ENCODE measurements at regions not wholly inside any gene's neighbourhood (a gene's known extent, or its start where the extent isn't known, plus 50 kb on each side); places are given as distances from the start of the nearest gene placed in this dataset.

- DNase-seq (ENCODE audit: low read depth in 2 of 3, low spot score in 2 of 3), result no peak
Measured at GRCh38 chr18:75131381-75132000, 77.4 kb downstream of the PTGR3 start.

GRCh38 chr18:75130591-75131328 lies 78.2 kb downstream of the PTGR3 start:
- DNase-seq (ENCODE audit: low read depth in 2 of 3, low spot score in 2 of 3), result peak in 1 of 3 donors; percentile 24

- no peak for DNase-seq (ENCODE audit: low read depth in 2 of 3, low spot score in 2 of 3)
Measured at GRCh38 chr18:75129717-75130477, 79.0 kb downstream of the PTGR3 start.

DNA sequence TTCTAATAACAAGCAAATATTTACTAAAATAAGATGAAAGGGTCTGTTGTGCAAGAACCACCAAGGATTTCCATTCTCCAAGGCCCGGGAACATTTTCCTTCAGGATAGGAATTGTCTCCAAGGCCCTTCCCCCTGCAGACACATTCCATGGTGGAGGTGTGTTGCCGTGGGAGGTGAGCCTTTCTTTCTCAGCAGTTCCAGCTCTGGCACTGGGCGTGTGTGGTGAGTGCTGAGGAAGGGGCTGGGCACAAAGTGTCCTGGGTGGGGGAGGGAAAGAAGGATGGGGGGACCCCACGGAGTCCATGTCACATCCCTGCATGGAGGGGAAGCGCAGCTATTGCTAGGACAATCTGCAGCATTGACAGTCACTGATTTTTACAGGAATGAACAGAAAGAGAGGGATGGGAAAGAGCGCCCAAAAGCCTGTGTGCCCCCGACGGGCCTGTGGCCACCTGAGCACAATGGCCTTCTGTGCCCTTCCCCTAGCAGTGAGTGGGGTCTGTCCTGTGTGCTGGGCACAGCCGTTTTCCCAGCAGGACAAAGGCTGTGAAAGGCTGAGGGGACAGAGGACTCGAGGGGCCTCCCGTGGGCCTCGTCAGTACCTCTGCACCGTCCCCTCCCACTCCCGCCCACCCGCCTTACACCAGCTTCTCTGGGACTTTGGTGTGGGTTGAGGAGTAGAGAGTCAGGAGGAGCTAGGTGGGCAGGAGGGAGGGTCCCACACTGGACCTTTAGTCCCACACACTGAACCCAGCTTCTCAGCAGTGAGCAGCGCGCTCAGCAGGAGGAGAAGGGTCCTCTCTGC lies 79.8 kb downstream of the PTGR3 start:
- no peak for DNase-seq (ENCODE audit: low read depth in 2 of 3, low spot score in 2 of 3)

DNA sequence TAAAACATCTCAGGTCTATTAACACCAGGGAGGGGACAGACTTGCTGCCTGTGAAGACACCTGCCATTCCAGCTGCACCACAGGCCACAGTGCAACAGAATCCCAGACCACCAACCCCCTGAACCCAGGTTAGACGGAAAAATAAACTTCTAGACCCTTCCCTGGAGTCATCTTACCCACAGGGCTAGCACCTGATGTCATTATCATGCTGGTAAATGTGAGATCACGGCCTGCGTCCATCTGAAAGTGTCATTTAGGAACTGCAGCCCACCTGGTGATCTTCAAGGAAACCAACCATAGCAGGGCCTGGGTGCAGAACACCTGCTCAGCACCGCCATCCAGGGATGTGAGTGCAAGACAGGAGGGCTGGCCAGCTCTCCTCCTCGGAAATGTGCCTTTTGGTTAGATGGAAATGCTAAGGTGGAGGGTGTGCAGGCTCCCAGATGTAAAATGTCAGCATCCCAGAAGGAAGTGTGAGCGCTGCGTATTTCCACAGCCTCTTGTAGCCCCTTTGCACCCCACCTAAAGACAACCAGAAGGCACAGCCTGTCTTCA lies 80.8 kb downstream of the PTGR3 start:
- DNase-seq (ENCODE audit: low read depth in 2 of 3, low spot score in 2 of 3), result no peak

GRCh38 chr18:75127143-75128021 lies 81.6 kb downstream of the PTGR3 start:
- no peak for DNase-seq (ENCODE audit: low read depth in 2 of 3, low spot score in 2 of 3)

DNA sequence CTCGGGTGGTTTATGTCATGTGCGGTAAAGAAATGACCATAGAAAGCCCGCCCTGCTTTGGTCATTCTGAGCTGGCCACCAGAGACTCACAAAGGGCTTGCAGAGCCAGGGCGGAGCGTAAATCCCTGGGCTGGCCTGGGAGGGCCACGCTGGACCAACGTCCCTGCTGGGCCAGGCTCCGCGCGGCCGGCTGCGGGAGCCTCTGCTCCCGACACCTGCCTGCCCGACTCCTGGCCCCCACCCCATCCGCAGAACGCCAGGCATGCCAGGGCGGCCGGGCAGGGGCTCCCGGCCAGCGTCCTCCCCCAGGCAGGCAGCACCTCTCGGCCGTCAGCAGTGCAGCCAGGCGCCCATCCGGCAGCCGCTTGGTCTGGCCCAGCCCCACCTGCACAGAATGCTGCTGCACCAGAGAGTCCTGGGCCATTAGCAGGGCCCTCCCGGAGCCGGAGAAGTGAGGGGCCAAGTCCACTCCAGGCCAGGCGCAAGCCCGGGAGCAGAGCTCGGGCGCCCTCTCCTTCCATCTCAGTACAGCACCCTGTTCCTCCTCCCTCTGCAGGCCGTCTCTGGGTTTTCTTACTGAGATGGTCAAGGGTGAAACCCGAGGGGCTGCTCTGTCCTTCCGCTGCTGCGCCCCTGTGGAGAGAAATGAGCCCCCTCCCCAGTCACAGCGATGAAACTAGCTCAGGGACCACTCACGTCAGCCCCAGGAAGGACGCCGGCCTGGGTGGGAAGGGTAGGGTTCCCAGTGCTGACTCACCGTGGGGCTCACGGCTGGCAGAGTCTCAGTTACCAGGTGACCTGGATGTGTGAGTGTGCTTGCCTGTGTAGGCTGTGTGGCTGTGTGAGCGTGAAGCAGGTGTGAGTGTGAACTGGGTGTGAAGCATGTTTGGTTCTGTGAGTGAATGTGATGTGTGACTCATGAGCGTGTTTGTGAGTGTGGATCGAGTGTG lies 83.3 kb downstream of the PTGR3 start:
- DNase-seq (ENCODE audit: low read depth in 2 of 3, low spot score in 2 of 3), result peak in 1 of 3 donors; percentile 5

DNA sequence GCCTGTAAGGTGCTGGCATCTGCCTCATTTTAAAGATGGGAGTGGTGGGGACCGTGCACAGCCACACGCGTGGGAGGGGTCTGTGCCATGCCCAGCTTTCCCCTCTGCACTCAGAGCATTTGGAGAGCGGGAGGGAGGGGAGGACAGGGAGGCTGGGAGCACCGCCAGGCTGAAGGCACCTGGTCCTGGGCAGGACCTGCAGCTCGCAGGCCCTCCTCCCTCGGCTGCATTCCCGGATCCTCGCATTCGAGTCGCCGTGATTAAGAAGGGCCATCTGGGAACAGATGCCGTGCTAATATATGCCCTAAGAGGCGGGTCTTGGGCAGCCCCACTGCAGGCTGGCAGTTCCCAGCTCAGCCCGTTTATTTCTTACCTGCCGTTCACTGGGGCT lies 84.0 kb downstream of the PTGR3 start:
- DNase-seq (ENCODE audit: low read depth in 2 of 3, low spot score in 2 of 3), result no peak

GRCh38 chr18:75124551-75124950 lies 84.4 kb downstream of the PTGR3 start:
- DNase-seq (ENCODE audit: low read depth in 2 of 3, low spot score in 2 of 3), result no peak

GRCh38 chr18:75123113-75123512 lies 85.8 kb downstream of the PTGR3 start:
- no peak for DNase-seq (ENCODE audit: low read depth in 2 of 3, low spot score in 2 of 3)

- DNase-seq (ENCODE audit: low read depth in 2 of 3, low spot score in 2 of 3), result no peak
Measured at GRCh38 chr18:75122334-75122958, 86.5 kb downstream of the PTGR3 start.

GRCh38 chr18:75121266-75121665 lies 87.7 kb downstream of the PTGR3 start:
- no peak for DNase-seq (ENCODE audit: low read depth in 2 of 3, low spot score in 2 of 3)

DNA sequence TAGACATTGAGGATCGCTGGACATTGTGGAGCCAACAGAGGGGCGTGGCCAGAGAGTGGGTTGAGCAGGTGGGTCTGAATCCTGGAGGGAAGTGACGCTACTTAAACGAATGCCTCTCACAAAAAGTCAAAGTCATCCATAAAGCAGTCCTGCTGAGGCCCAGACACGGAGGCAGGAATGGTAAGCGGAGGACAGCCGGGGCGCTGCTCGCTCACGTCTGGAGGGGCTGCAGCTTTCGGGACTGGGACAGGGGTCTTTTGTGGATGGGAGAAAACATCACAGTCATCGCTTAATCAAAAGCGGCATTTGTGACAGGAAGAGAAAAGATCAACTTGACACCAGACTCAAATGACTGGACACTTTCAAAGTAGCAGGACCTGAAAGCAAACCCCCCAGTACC lies 88.4 kb downstream of the PTGR3 start:
- DNase-seq (ENCODE audit: low read depth in 2 of 3, low spot score in 2 of 3), result no peak

DNA sequence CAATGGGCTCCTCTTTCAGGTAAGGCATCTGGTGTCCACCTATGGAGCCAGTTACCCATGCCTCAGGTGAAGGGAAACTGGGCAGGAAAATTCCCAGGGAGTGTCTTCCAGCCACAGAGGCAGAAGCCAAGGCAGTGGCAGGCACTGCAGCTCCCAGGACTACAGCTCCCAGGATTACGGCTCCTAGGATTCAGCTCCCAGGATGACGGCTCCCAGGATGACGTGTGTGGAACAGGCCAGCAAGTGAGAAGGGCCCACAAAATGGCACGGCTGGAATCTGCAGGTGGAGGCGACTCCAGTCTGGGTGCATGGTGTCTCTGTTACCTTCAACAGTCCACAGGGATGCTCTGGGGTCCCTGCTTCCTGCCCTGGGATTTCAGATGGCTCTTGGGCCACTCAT lies 92.1 kb downstream of the PTGR3 start:
- DNase-seq (ENCODE audit: low read depth in 2 of 3, low spot score in 2 of 3), result no peak

DNA sequence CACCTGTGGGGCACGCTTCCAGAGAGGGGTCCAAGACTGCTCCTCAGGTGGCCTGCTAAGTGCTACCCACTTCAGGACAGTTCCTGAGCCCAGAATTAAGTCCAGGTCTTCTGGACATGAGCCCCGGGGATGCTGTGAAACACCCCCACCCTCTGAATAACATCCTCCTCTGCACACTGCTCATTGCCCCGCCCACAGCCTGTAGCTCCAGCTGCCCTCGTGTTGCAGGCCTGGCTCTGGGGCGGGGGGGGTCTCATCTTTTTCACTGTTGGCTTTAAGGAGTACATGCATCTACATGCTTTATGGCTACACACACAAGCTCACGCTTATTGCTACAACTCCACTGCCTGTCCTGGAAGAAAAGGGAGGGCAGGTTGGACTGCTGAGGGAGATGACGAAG lies 92.8 kb downstream of the PTGR3 start:
- no peak for DNase-seq (ENCODE audit: low read depth in 2 of 3, low spot score in 2 of 3)

GRCh38 chr18:75115514-75115913 lies 93.4 kb downstream of the PTGR3 start:
- DNase-seq (ENCODE audit: low read depth in 2 of 3, low spot score in 2 of 3), result no peak

Data from hematopoietic multipotent progenitor cell (in vitro differentiated cells).